Transverse colon (tissue), 4 donors: ENCODE measurements at regions not wholly inside any gene's neighbourhood (a gene's known extent, or its start where the extent isn't known, plus 50 kb on each side); places are given as distances from the start of the nearest gene placed in this dataset.

ENCODE experiments used
- DNase-seq: peaks from one replicate; pipeline ENCODE4 v3.0.0-alpha.2; 2019
- H3K27ac ChIP-seq, 4 donors: fragments of 200-600 bp; sonication (generic); 2 replicates each; pipeline ENCODE4 v1.5.1; 2016 to 2018; ENCODE audit warnings: inconsistent platforms in 4 of 4
- H3K27me3 ChIP-seq: fragments of 200-600 bp; sonication (generic); 2 replicates; pipeline ENCODE4 v1.5.1; 2017; ENCODE audit warnings: inconsistent platforms
- H3K36me3 ChIP-seq, 4 donors: fragments of 200-600 bp; sonication (generic); 2 replicates each; pipeline ENCODE4 v1.5.1; 2017 to 2019; ENCODE audit warnings: inconsistent platforms in 4 of 4
- H3K4me1 ChIP-seq, 4 donors: fragments of 200-600 bp; sonication (generic); 2 replicates each; pipeline ENCODE4 v1.5.1; 2017 to 2020; ENCODE audit warnings: inconsistent platforms in 4 of 4
- H3K4me3 ChIP-seq, 4 donors: fragments of 200-600 bp; sonication (generic); 1 replicate in 1 of 4; 2 replicates in 3 of 4; pipeline versions ENCODE4 v1.5.1 to v1.6.1; 2017 to 2019; ENCODE audit warnings: inconsistent platforms in 4 of 4
- H3K9me3 ChIP-seq, 2 donors: fragments of 200-600 bp; sonication (generic); 2 replicates each; pipeline ENCODE4 v1.5.1; 2017 to 2019; ENCODE audit warnings: inconsistent platforms in 2 of 2
- EP300 ChIP-seq: sonication (generic); formaldehyde crosslinking; IDR thresholded peaks from one replicate; pipeline ENCODE4 v1.6.1; 2017; ENCODE audit warnings: antibody characterized with exemption, low read depth
- POLR2A ChIP-seq: fragments of 450-650 bp; IDR thresholded peaks from one replicate; pipeline ENCODE4 v1.6.1; 2016; ENCODE audit warnings: antibody characterized with exemption, mild to moderate bottlenecking, moderate library complexity
- POLR2AphosphoS5 ChIP-seq, 3 donors: sonication (generic); formaldehyde crosslinking; IDR thresholded peaks; one replicate each; pipeline ENCODE4 v1.6.1; 2016; ENCODE audit warnings: antibody characterized with exemption in 3 of 3
- WGBS, 2 donors: methylation state at CpG; one replicate each; pipeline ENCODE4 v1.1.5; 2018; ENCODE audit warnings: low coverage in 1 of 2; 5-methylcytosine and 5-hydroxymethylcytosine counted together
- in situ Hi-C, 4 donors: fragments of 200-750 bp; cut with MboI; loops; one replicate each; pipeline versions ENCODE4 v1.15.0 to v1.15.1; 2017; ENCODE audit warnings: low sequenced_read_pairs in 3 of 4, low pct_ligation_motif_present in 1 of 4, low pct_unique_long_range_greater_than_20kb in 1 of 4
- intact Hi-C: fragments of 100-400 bp; cut with DNase I; formaldehyde crosslinking; loops from one replicate; pipeline ENCODE4 v1.15.1; 2023; ENCODE audit warnings: low total_unique reads
- TF ChIP-seq, protein P1 (sequence below), 5 experiments: fragments of 200-600 bp in 3 of 5; fragments of 450-650 bp in 2 of 5; sonication (generic) in 3 of 5; IDR thresholded peaks; 1 replicate in 2 of 5; 2 replicates in 3 of 5; pipeline ENCODE4 v1.5.1; 2016 to 2017; ENCODE audit warnings: antibody characterized with exemption in 5 of 5, inconsistent platforms in 3 of 5, mild to moderate bottlenecking in 2 of 5, moderate library complexity in 1 of 5

GRCh38 chr7:27344471-27344870 lies 101.9 kb downstream of the EVX1 start:
- in situ Hi-C loops, result no loop called here
- H3K4me1 ChIP-seq, result peaks cover 0 to 26% (median 17%) of the 10 kb centered on the region in 4 donors
- no peaks in the 10 kb centered on the region for H3K9me3 ChIP-seq
- H3K36me3 ChIP-seq, result no peaks in the 10 kb centered on the region
- intact Hi-C loops, result no loop called here
- TF ChIP-seq POLR2A, result no peak
- TF ChIP-seq POLR2AphosphoS5 (IDR thresholded peaks at IDR 0.05), result no peak
- TF ChIP-seq, protein P1, sequence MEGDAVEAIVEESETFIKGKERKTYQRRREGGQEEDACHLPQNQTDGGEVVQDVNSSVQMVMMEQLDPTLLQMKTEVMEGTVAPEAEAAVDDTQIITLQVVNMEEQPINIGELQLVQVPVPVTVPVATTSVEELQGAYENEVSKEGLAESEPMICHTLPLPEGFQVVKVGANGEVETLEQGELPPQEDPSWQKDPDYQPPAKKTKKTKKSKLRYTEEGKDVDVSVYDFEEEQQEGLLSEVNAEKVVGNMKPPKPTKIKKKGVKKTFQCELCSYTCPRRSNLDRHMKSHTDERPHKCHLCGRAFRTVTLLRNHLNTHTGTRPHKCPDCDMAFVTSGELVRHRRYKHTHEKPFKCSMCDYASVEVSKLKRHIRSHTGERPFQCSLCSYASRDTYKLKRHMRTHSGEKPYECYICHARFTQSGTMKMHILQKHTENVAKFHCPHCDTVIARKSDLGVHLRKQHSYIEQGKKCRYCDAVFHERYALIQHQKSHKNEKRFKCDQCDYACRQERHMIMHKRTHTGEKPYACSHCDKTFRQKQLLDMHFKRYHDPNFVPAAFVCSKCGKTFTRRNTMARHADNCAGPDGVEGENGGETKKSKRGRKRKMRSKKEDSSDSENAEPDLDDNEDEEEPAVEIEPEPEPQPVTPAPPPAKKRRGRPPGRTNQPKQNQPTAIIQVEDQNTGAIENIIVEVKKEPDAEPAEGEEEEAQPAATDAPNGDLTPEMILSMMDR (IDR thresholded peaks at IDR 0.05), result no peak
- TF ChIP-seq EP300, result no peak
- no peak overlapping the region for H3K4me3 ChIP-seq
- no peak overlapping the region for H3K27ac ChIP-seq
- DNase-seq, result no peak
- H3K27me3 ChIP-seq, result no peaks in the 10 kb centered on the region

DNA sequence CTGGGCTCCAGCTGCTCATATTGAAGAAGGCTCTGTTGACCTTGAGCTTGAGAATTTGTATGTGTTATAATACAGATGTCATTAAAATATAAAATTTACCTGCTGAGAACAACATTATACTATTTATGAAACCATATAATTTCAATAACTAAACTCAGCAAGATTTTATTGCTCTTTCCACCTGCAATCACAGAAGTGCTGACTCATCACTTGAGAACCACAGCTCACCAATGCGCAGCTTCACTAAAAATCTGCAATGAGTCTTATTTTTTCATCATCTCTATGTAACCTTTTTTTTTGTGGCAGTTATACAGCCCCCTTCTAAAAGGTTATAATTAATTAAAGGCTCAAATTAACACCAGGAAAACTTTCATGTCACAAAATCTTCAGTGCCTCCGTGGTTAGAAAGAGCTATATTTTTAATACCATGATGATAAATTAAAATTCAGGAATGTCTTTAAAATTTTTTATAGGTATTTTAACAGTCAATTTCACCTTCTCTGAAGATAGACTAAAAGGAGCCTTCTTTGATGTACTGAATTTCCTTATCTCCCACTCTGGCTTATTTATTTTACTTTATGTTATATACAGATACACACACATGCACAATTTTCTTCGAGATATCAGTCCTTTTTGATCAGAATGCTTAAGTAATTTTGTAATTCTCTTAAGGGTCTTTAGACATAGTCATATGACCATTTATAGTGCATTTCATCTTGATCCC lies 102.7 kb downstream of the EVX1 start:
- Histone ChIP-seq H3K27ac (no peak overlapping the region), H3K9me3 (no peaks in the 10 kb centered on the region), H3K27me3 (no peaks in the 10 kb centered on the region), H3K36me3 (no peaks in the 10 kb centered on the region), H3K4me3 (no peak overlapping the region), H3K4me1 (peaks cover 0 to 26% (median 17%) of the 10 kb centered on the region in 4 donors)
- TF ChIP-seq POLR2A, result no peak
- TF ChIP-seq POLR2AphosphoS5 (IDR thresholded peaks at IDR 0.05), result no peak
- no peak for TF ChIP-seq EP300
- TF ChIP-seq, protein P1 (IDR thresholded peaks at IDR 0.05), result no peak
- in situ Hi-C loops (no loop called here), intact Hi-C loops (no loop called here)
- DNase-seq, result no peak
- WGBS, 2 donors, result 27 to 49% methylated on average over 3 of the region's 3 CpGs

- Histone ChIP-seq H3K27me3 (no peaks in the 10 kb centered on the region), H3K4me3 (no peak overlapping the region), H3K27ac (no peak overlapping the region), H3K36me3 (no peaks in the 10 kb centered on the region), H3K9me3 (no peaks in the 10 kb centered on the region), H3K4me1 (peaks cover 0 to 26% (median 17%) of the 10 kb centered on the region in 4 donors)
- intact Hi-C loops, result no loop called here
- DNase-seq, result no peak
- TF ChIP-seq EP300, result no peak
- TF ChIP-seq, protein P1 (IDR thresholded peaks at IDR 0.05), result no peak
- TF ChIP-seq POLR2AphosphoS5 (IDR thresholded peaks at IDR 0.05), result no peak
- WGBS, 2 donors, result 82% methylated on average over 8 of the region's 8 CpGs
- in situ Hi-C loops, result no loop called here
Measured at GRCh38 chr7:27345997-27346396, 103.4 kb downstream of the EVX1 start.

GRCh38 chr7:27346531-27347275 lies 104.1 kb downstream of the EVX1 start:
- 35 to 44% methylated on average over 3 to 10 of the region's 10 CpGs for WGBS, 2 donors
- H3K27ac ChIP-seq, result peak overlapping the region in 3 of 4 donors; percentile 31 to 52 (median 33)
- intact Hi-C loops, result no loop called here

More at GRCh38 chr7:27346531-27347275, 104.1 kb downstream of the EVX1 start:
- Histone ChIP-seq H3K27me3 (no peaks in the 10 kb centered on the region), H3K36me3 (no peaks in the 10 kb centered on the region), H3K4me1 (peaks cover 0 to 26% (median 17%) of the 10 kb centered on the region in 4 donors), H3K4me3 (peak overlapping the region in 1 of 4 donors; percentile 2), H3K9me3 (no peaks in the 10 kb centered on the region)
- TF ChIP-seq, protein P1 (IDR thresholded peaks at IDR 0.05), result no peak
- no peak for TF ChIP-seq EP300
- in situ Hi-C loops, result no loop called here
- DNase-seq, result peak; percentile 48
